ENCODE measurements at regions not wholly inside any gene's neighbourhood (a gene's known extent, or its start where the extent isn't known, plus 50 kb on each side); places are given as distances from the start of the nearest gene placed in this dataset.

DNA sequence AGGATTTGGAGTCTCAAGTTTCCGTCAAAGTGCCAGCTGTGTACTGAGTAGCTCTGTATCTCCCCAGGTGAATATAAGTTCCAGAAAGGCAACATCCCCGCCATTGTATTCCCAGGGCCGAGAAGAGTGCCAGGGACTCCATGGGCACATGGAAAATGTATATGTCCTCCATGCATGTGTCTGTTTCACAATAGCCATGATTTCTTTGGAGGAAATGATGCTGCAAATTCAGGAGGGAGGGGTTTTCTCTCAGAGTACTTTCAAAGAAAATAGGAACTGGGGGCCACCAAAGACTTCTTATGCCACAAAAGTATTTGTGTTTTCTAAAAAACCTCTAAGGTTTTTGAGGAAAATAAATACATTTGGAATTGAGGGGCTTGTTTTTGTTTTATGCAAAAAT lies 524.6 kb downstream of the BNC2 start:
- TF ChIP-seq EZH2 (optimal IDR thresholded peaks at IDR 0.05; ENCODE audit: low read depth, low read length) (no peak), EZH2phosphoT487 (IDR thresholded peaks at IDR 0.05; ENCODE audit: low read length) (no peak)
- TF ChIP-seq, protein P1, sequence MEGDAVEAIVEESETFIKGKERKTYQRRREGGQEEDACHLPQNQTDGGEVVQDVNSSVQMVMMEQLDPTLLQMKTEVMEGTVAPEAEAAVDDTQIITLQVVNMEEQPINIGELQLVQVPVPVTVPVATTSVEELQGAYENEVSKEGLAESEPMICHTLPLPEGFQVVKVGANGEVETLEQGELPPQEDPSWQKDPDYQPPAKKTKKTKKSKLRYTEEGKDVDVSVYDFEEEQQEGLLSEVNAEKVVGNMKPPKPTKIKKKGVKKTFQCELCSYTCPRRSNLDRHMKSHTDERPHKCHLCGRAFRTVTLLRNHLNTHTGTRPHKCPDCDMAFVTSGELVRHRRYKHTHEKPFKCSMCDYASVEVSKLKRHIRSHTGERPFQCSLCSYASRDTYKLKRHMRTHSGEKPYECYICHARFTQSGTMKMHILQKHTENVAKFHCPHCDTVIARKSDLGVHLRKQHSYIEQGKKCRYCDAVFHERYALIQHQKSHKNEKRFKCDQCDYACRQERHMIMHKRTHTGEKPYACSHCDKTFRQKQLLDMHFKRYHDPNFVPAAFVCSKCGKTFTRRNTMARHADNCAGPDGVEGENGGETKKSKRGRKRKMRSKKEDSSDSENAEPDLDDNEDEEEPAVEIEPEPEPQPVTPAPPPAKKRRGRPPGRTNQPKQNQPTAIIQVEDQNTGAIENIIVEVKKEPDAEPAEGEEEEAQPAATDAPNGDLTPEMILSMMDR (IDR thresholded peaks at IDR 0.05; ENCODE audit: low read length), result no peak
- Histone ChIP-seq H3K9me3 (replicated peaks; ENCODE audit: insufficient read depth, low read length) (no peaks in the 10 kb centered on the region), H3K4me2 (ENCODE audit: low read depth, low read length) (no peak overlapping the region), H3K27me3 (replicated peaks; ENCODE audit: insufficient read depth, low read length) (no peaks in the 10 kb centered on the region), H3F3A (ENCODE audit: insufficient read depth, low read length) (no peaks in the 10 kb centered on the region), H3K9ac (ENCODE audit: low read length) (no peak overlapping the region), H3K36me3 (replicated peaks; ENCODE audit: insufficient read depth, low read length) (no peaks in the 10 kb centered on the region), H3K27ac (ENCODE audit: low read length) (no peak overlapping the region), H2AFZ (ENCODE audit: low read length) (no peak overlapping the region), H3K9me2 (replicated peaks; ENCODE audit: insufficient read depth, low read length) (no peaks in the 10 kb centered on the region), H3K4me3 (ENCODE audit: low read length) (no peak overlapping the region), H3K79me2 (ENCODE audit: low read length) (no peaks in the 10 kb centered on the region), H4K20me1 (ENCODE audit: insufficient read depth, low read length) (no peaks in the 10 kb centered on the region), H3K4me1 (ENCODE audit: low read length) (no peaks in the 10 kb centered on the region)
- DNase-seq, result no peak

DNA sequence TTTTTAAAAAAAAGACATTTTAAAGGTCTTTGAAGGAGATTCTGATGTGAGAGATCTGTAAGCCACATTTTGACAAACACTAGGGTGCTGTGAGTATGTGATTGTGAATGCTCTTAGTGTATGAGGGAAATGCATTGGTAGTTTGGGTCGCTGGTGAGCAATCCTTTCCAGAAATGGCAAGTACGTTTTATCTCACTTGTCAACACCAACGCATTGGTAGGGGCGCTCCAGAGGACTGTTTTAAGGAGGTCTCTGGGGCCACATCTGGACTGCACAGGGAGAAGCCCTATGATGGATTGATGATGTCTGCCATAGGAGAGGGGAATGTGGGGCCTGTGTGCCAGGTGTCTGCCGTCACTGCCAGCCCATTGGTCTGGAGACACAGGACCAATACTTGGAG lies 522.6 kb downstream of the BNC2 start:
- Histone ChIP-seq H3K9ac (ENCODE audit: low read length) (no peak overlapping the region), H3K36me3 (replicated peaks; ENCODE audit: insufficient read depth, low read length) (no peaks in the 10 kb centered on the region), H3K9me2 (replicated peaks; ENCODE audit: insufficient read depth, low read length) (no peaks in the 10 kb centered on the region), H2AFZ (ENCODE audit: low read length) (no peak overlapping the region), H3K27me3 (replicated peaks; ENCODE audit: insufficient read depth, low read length) (no peaks in the 10 kb centered on the region), H3K9me3 (replicated peaks; ENCODE audit: insufficient read depth, low read length) (no peaks in the 10 kb centered on the region), H3K4me3 (ENCODE audit: low read length) (no peak overlapping the region), H3K79me2 (ENCODE audit: low read length) (no peaks in the 10 kb centered on the region), H3F3A (ENCODE audit: insufficient read depth, low read length) (no peaks in the 10 kb centered on the region), H3K27ac (ENCODE audit: low read length) (no peak overlapping the region), H3K4me1 (ENCODE audit: low read length) (no peaks in the 10 kb centered on the region), H4K20me1 (ENCODE audit: insufficient read depth, low read length) (no peaks in the 10 kb centered on the region), H3K4me2 (ENCODE audit: low read depth, low read length) (no peak overlapping the region)
- TF ChIP-seq, protein P1 (IDR thresholded peaks at IDR 0.05; ENCODE audit: low read length), result no peak
- TF ChIP-seq EZH2 (optimal IDR thresholded peaks at IDR 0.05; ENCODE audit: low read depth, low read length) (no peak), EZH2phosphoT487 (IDR thresholded peaks at IDR 0.05; ENCODE audit: low read length) (no peak)
- DNase-seq, result no peak

DNA sequence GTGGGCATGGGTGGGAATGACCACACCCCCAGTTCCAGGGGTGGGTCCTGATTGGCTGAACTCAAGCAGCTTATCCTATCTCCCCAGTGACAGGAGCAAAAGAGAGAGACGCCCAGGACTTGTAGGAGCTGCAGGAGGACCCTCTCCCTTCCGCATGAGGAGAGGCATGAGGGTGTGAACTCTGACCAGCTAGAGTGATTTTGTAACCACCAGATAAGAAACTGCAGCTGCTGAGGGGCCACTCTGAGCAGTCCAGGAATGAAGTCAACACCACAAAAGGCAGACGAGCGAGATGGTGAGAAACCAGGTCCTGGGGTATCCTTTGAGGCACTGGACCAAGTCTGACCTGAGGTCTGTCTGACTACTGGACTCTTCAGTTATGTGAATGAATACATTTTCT lies 521.9 kb downstream of the BNC2 start:
- TF ChIP-seq EZH2phosphoT487 (IDR thresholded peaks at IDR 0.05; ENCODE audit: low read length) (no peak), EZH2 (optimal IDR thresholded peaks at IDR 0.05; ENCODE audit: low read depth, low read length) (no peak)
- TF ChIP-seq, protein P1 (IDR thresholded peaks at IDR 0.05; ENCODE audit: low read length), result no peak
- H3K36me3 ChIP-seq (replicated peaks; ENCODE audit: insufficient read depth, low read length), result no peaks in the 10 kb centered on the region
- DNase-seq, result no peak

More for the DNA sequence above, 521.9 kb downstream of the BNC2 start:
- no peak overlapping the region for H3K9ac ChIP-seq (ENCODE audit: low read length)
- no peaks in the 10 kb centered on the region for H3K79me2 ChIP-seq (ENCODE audit: low read length)
- H3K4me2 ChIP-seq (ENCODE audit: low read depth, low read length), result no peak overlapping the region
- H2AFZ ChIP-seq (ENCODE audit: low read length), result no peak overlapping the region
- no peaks in the 10 kb centered on the region for H3K9me2 ChIP-seq (replicated peaks; ENCODE audit: insufficient read depth, low read length)
- H3F3A ChIP-seq (ENCODE audit: insufficient read depth, low read length), result no peaks in the 10 kb centered on the region
- no peaks in the 10 kb centered on the region for H3K27me3 ChIP-seq (replicated peaks; ENCODE audit: insufficient read depth, low read length)
- H3K27ac ChIP-seq (ENCODE audit: low read length), result no peak overlapping the region
- H4K20me1 ChIP-seq (ENCODE audit: insufficient read depth, low read length), result no peaks in the 10 kb centered on the region
- H3K4me3 ChIP-seq (ENCODE audit: low read length), result no peak overlapping the region
- H3K9me3 ChIP-seq (replicated peaks; ENCODE audit: insufficient read depth, low read length), result no peaks in the 10 kb centered on the region
- no peaks in the 10 kb centered on the region for H3K4me1 ChIP-seq (ENCODE audit: low read length)

Measured in MM.1S (cell line).